Endothelial cell of umbilical vein (primary cell): ENCODE measurements at regions not wholly inside any gene's neighbourhood (a gene's known extent, or its start where the extent isn't known, plus 50 kb on each side); places are given as distances from the start of the nearest gene placed in this dataset.

Experiments
- BruUV-seq: library from RNA; stranded (reverse); fragments of 400-500 nt; replicated peaks from 2 replicates; lab custom pipeline; 2021; lab: Mats Ljungman, UMichigan
- CTCF ChIA-PET: fragments of 300-600, 350-600 bp; sonication (Branson Sonifier 250); formaldehyde crosslinking; loops from one replicate; lab custom pipeline; 2021; ENCODE audit warnings: antibody characterized with exemption, inconsistent platforms; lab: Charles Lee
- POLR2A ChIA-PET: fragments of 300-600, 350-600 bp; sonication (Branson Sonifier 250); formaldehyde crosslinking; loops from one replicate; lab custom pipeline; 2021; ENCODE audit warnings: antibody characterized with exemption, inconsistent platforms; lab: Charles Lee
- DNase-seq: peaks from one replicate; pipeline ENCODE4 v3.0.0-alpha.2; 2011; ENCODE audit warnings: low read depth, low spot score
- FAIRE-seq: peaks from 2 replicates; lab custom pipeline; 2011; peaks lifted over from hg19 to GRCh38; lab: Jason Lieb, UNC
- H2AFZ ChIP-seq: 2 replicates; pipeline ENCODE4 v1.6.0; 2012; ENCODE audit warnings: low read depth, low read length, control low read depth, inconsistent platforms
- H3K27ac ChIP-seq: 2 replicates; pipeline ENCODE4 v1.5.1; 2011; ENCODE audit warnings: low read depth, mild to moderate bottlenecking, control low read depth, low read length, moderate library complexity; ENCODE audit not compliant: insufficient read depth
- H3K27me3 ChIP-seq, 2 experiments: 2 replicates each; pipeline versions ENCODE4 v1.6.0 to v1.6.1; 2011; ENCODE audit warnings: low read length in 2 of 2, mixed read lengths in 1 of 2; ENCODE audit not compliant: control insufficient read depth in 2 of 2, insufficient read depth in 2 of 2
- H3K36me3 ChIP-seq, 2 experiments: 2 replicates in 1 of 2; 3 replicates in 1 of 2; pipeline ENCODE4 v1.5.1; 2011; ENCODE audit warnings: low read length in 2 of 2, mild to moderate bottlenecking in 1 of 2, moderate library complexity in 1 of 2; ENCODE audit not compliant: control insufficient read depth in 2 of 2, insufficient read depth in 2 of 2; ENCODE audit errors: extremely low read depth in 1 of 2
- H3K4me1 ChIP-seq: 3 replicates; pipeline ENCODE4 v1.5.1; 2011; ENCODE audit warnings: mild to moderate bottlenecking, low read length; ENCODE audit not compliant: control insufficient read depth, insufficient read depth; ENCODE audit errors: extremely low read depth
- H3K4me2 ChIP-seq: 2 replicates; pipeline ENCODE4 v1.6.1; 2011; ENCODE audit warnings: low read length, control low read depth, mixed read lengths; ENCODE audit not compliant: insufficient read depth
- H3K4me3 ChIP-seq, 3 experiments: fragments of 200-600 bp in 1 of 3; sonication (generic), shearing (Covaris generic) in 1 of 3; replicated peaks in 1 of 3; 2 replicates each; pipeline ENCODE4 v1.5.1; 2011 to 2016; ENCODE audit warnings: control low read depth in 3 of 3, low read length in 3 of 3, mild to moderate bottlenecking in 2 of 3, inconsistent platforms in 1 of 3, low read depth in 1 of 3, moderate library complexity in 1 of 3; ENCODE audit not compliant: insufficient read depth in 1 of 3
- H3K79me2 ChIP-seq: 2 replicates; pipeline ENCODE4 v1.6.0; 2012; ENCODE audit warnings: low read length, inconsistent platforms; ENCODE audit not compliant: control insufficient read depth, insufficient read depth
- H3K9ac ChIP-seq: replicated peaks from 2 replicates; pipeline ENCODE3; 2011; ENCODE audit warnings: low read length, control low read depth; ENCODE audit not compliant: insufficient read depth; ENCODE audit errors: extremely low read depth
- H3K9me1 ChIP-seq: replicated peaks from 3 replicates; pipeline ENCODE4 v1.6.0; 2011; ENCODE audit warnings: mild to moderate bottlenecking, low read length; ENCODE audit not compliant: control insufficient read depth, insufficient read depth; ENCODE audit errors: extremely low read depth
- H3K9me3 ChIP-seq: replicated peaks from 2 replicates; pipeline ENCODE4 v1.5.1; 2012; ENCODE audit warnings: low read length, inconsistent platforms; ENCODE audit not compliant: control insufficient read depth, insufficient read depth
- H4K20me1 ChIP-seq: replicated peaks from 2 replicates; pipeline ENCODE3; 2011; ENCODE audit warnings: mild to moderate bottlenecking, low read length; ENCODE audit not compliant: control insufficient read depth, insufficient read depth; ENCODE audit errors: extremely low read depth
- EZH2 ChIP-seq: IDR thresholded peaks from 2 replicates; pipeline ENCODE4 v1.6.1; 2012; ENCODE audit warnings: borderline replicate concordance, low read depth, mild to moderate bottlenecking, moderate library complexity, low read length, inconsistent platforms; ENCODE audit not compliant: severe bottlenecking
- FOS ChIP-seq: IDR thresholded peaks from 2 replicates; pipeline ENCODE4 v1.6.1; 2011; ENCODE audit warnings: mild to moderate bottlenecking, low read length, moderate library complexity, borderline replicate concordance; ENCODE audit not compliant: insufficient read depth
- GATA2 ChIP-seq: IDR thresholded peaks from 2 replicates; pipeline ENCODE4 v1.7.0; 2011; ENCODE audit warnings: low read depth, mild to moderate bottlenecking, moderate library complexity, mixed read lengths, low read length; ENCODE audit not compliant: insufficient read length, insufficient read depth
- JUN ChIP-seq: IDR thresholded peaks from 2 replicates; pipeline ENCODE4 v1.6.1; 2011; ENCODE audit warnings: borderline replicate concordance, low read depth; ENCODE audit not compliant: insufficient read length, insufficient read depth
- MAX ChIP-seq: IDR thresholded peaks from 2 replicates; pipeline ENCODE4 v1.6.1; 2011; ENCODE audit not compliant: insufficient read depth, insufficient read length
- MYC ChIP-seq: IDR thresholded peaks from one replicate; pipeline ENCODE4 v1.6.1; 2011; ENCODE audit warnings: mild to moderate bottlenecking, low read depth, low read length
- POLR2A ChIP-seq: IDR thresholded peaks from 2 replicates; pipeline ENCODE4 v1.6.1; 2012; ENCODE audit warnings: low read depth, mild to moderate bottlenecking, control low read depth, low read length
- POLR2AphosphoS5 ChIP-seq: IDR thresholded peaks from 2 replicates; pipeline ENCODE4 v1.6.1; 2012; ENCODE audit warnings: low read depth, mild to moderate bottlenecking, control low read depth, low read length, moderate library complexity; ENCODE audit not compliant: insufficient read depth
- dilution Hi-C: fragments of 300-500 bp; cut with MboI; formaldehyde crosslinking; loops from one replicate; pipeline ENCODE4 v1.15.0; 2019; ENCODE audit warnings: low sequenced_read_pairs; ENCODE audit not compliant: extremely low pct_ligation_motif_present
- intact Hi-C: fragments of 100-400 bp; cut with micrococcal nuclease; formaldehyde crosslinking; loops from one replicate; pipeline ENCODE4 v1.10.0; 2022
- TF ChIP-seq, protein P1 (sequence below), 2 donors: IDR thresholded peaks; 1 replicate in 1 of 2; 2 replicates in 1 of 2; pipeline ENCODE4 v1.5.1; 2011; ENCODE audit warnings: low read length in 2 of 2, mild to moderate bottlenecking in 2 of 2, moderate library complexity in 2 of 2, control low read depth in 1 of 2, inconsistent platforms in 1 of 2, low read depth in 1 of 2; ENCODE audit not compliant: insufficient read depth in 1 of 2; ENCODE audit errors: extremely low read depth in 1 of 2

GRCh38 chr4:42806303-42806835 lies 86.1 kb upstream of the GRXCR1 start:
- intact Hi-C loops: no loop called here
- Histone ChIP-seq H3K27me3 (no peaks in the 10 kb centered on the region), H4K20me1 (no peaks in the 10 kb centered on the region), H3K4me1 (no peaks in the 10 kb centered on the region), H3K4me3 (no peak overlapping the region), H3K9ac (no peak overlapping the region), H3K36me3 (no peaks in the 10 kb centered on the region), H3K9me1 (no peaks in the 10 kb centered on the region), H2AFZ (no peak overlapping the region), H3K79me2 (no peaks in the 10 kb centered on the region), H3K27ac (no peak overlapping the region), H3K4me2 (no peak overlapping the region), H3K9me3 (no peaks in the 10 kb centered on the region)
- DNase-seq: no peak
- no peak for TF ChIP-seq MAX
- no peak for TF ChIP-seq FOS
- TF ChIP-seq EZH2: no peak
- TF ChIP-seq POLR2AphosphoS5: no peak
- no peak for TF ChIP-seq POLR2A
- no peak for TF ChIP-seq GATA2
- TF ChIP-seq, protein P1, sequence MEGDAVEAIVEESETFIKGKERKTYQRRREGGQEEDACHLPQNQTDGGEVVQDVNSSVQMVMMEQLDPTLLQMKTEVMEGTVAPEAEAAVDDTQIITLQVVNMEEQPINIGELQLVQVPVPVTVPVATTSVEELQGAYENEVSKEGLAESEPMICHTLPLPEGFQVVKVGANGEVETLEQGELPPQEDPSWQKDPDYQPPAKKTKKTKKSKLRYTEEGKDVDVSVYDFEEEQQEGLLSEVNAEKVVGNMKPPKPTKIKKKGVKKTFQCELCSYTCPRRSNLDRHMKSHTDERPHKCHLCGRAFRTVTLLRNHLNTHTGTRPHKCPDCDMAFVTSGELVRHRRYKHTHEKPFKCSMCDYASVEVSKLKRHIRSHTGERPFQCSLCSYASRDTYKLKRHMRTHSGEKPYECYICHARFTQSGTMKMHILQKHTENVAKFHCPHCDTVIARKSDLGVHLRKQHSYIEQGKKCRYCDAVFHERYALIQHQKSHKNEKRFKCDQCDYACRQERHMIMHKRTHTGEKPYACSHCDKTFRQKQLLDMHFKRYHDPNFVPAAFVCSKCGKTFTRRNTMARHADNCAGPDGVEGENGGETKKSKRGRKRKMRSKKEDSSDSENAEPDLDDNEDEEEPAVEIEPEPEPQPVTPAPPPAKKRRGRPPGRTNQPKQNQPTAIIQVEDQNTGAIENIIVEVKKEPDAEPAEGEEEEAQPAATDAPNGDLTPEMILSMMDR (IDR thresholded peaks at IDR 0.05; ENCODE audit: extremely low read depth in 1 of 2, insufficient read depth in 1 of 2, low read depth in 1 of 2, low read length in 2 of 2): no peak
- no peak for TF ChIP-seq MYC
- TF ChIP-seq JUN: no peak
- ChIA-PET CTCF (no interaction called here), POLR2A (no interaction called here)
- no peak for FAIRE-seq
- BruUV-seq: no TSS peak
- dilution Hi-C loops: no loop called here
